ENCODE measurements at regions not wholly inside any gene's neighbourhood (a gene's known extent, or its start where the extent isn't known, plus 50 kb on each side); places are given as distances from the start of the nearest gene placed in this dataset.

DNA sequence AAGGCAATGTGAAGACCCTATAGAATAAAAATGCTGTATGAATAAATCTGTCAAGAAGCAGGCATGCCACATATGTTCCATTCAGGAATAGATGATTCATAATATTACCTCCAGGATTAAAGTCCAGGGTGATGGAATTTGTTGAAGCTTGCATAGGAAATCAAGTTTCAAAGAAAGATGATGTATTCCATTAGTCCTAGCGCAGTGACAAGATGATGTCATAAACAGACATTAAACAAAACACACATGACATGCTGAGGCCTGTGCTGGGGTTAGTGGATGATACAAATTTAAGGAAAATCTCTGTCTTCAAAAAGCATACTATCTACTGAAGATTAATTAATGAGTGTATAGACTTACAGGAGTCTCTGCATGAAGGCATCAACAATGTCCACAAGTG, 1025.2 kb downstream of the CDH11 start:
- Histone ChIP-seq H3K27me3 (no peaks in the 10 kb centered on the region), H3K27ac (no peak overlapping the region), H3K4me2 (no peak overlapping the region), H3K9me2 (replicated peaks; ENCODE audit: insufficient read depth) (no peaks in the 10 kb centered on the region), H3K9me3 (ENCODE audit: low read depth) (no peaks in the 10 kb centered on the region), H3K36me3 (replicated peaks; ENCODE audit: insufficient read depth, low read depth) (no peaks in the 10 kb centered on the region), H2AFZ (no peak overlapping the region), H4K20me1 (ENCODE audit: insufficient read depth, poor library complexity, severe bottlenecking) (no peaks in the 10 kb centered on the region), H3K4me3 (no peak overlapping the region), H3K4me1 (ENCODE audit: insufficient read depth) (no peaks in the 10 kb centered on the region), H3K79me2 (no peaks in the 10 kb centered on the region)
- TF ChIP-seq CTCF (IDR thresholded peaks at IDR 0.05; ENCODE audit: poor library complexity) (no peak), EZH2phosphoT487 (IDR thresholded peaks at IDR 0.05; ENCODE audit: low read depth, severe bottlenecking, unreplicated experiment) (no peak), EZH2 (IDR thresholded peaks at IDR 0.05; ENCODE audit: borderline replicate concordance) (no peak)
- 92% methylated on average over 1 of the region's 1 CpG for WGBS (ENCODE audit: low lambda C conversion rate, missing lambda C conversion rate)
- DNase-seq (ENCODE audit: low spot score): no peak

DNA sequence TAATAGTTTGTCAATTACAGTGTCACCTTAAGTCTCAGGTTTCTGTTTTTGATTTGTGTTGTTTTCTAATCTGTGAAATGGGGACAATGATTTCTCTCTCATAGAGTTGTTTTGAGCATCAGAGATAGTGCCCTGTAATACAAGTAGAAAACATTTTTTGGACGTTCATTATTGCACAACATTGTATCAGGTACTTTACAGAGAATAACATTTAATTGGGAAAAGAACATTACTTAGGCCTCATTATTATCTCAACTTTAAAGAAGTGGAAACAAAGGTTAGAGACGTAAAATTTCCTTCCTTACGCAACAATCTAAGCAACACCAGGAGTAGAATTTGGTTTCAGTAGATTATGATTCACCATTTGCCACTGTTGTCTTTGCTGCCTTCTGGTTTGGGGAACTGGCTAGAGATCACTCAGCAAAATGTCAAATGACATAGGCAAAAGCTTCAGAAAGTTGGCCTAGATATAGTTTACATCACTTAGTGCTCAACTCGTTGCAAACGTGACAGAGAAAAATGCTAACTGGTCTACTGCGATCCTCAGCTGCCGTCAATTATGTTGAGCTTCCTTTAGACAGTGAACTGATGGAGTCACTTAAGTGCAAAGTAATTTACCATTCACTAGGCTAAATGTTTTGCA, 1026.8 kb downstream of the CDH11 start:
- Histone ChIP-seq H3K4me3 (no peak overlapping the region), H3K36me3 (replicated peaks; ENCODE audit: insufficient read depth, low read depth) (no peaks in the 10 kb centered on the region), H2AFZ (no peak overlapping the region), H3K27ac (no peak overlapping the region), H3K9me2 (replicated peaks; ENCODE audit: insufficient read depth) (no peaks in the 10 kb centered on the region), H4K20me1 (ENCODE audit: insufficient read depth, poor library complexity, severe bottlenecking) (no peaks in the 10 kb centered on the region), H3K4me1 (ENCODE audit: insufficient read depth) (no peaks in the 10 kb centered on the region), H3K79me2 (no peaks in the 10 kb centered on the region), H3K9me3 (ENCODE audit: low read depth) (no peaks in the 10 kb centered on the region), H3K27me3 (no peaks in the 10 kb centered on the region), H3K4me2 (no peak overlapping the region)
- no peak for DNase-seq (ENCODE audit: low spot score)
- TF ChIP-seq CTCF (IDR thresholded peaks at IDR 0.05; ENCODE audit: poor library complexity): no peak
- TF ChIP-seq EZH2phosphoT487 (IDR thresholded peaks at IDR 0.05; ENCODE audit: low read depth, severe bottlenecking, unreplicated experiment): no peak
- 79% methylated on average over 7 of the region's 7 CpGs for WGBS (ENCODE audit: low lambda C conversion rate, missing lambda C conversion rate)

DNA sequence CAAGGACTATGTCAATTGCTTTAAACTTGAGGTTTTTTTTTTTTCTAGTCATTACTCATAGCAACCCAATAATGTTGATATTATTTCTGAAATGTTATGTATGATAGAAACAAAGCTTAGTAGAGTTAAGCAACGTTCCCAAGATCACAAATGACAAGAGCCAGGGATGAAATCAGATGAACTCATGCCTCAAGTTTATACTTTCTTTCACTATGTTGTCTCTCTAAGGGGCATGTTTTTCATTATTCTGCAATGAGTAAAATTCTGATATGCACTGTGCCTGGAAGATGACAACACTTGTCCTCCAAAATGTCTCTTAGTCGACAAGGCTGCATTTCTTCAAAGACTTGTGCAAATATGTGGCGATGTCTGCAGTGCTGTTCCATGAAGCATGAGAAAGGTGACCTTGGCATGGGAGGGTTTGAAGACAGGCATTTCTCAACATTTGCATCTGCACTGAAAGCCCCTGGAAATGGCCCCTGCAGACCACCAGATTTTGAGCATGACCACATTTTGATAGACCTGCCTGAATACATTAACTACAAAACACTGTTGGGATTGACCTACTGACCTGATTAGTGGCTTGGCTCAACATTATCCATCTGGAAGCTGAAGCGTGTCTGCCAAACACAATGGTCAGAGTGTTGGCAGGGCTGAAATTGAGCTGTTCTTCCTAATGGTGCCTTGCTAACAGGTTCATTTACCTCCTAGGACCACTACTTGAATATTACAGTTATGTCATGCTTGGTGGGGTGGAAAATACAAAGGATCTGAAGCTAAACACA, 1027.5 kb downstream of the CDH11 start:
- Histone ChIP-seq H3K79me2 (no peaks in the 10 kb centered on the region), H3K9me3 (ENCODE audit: low read depth) (no peaks in the 10 kb centered on the region), H3K36me3 (replicated peaks; ENCODE audit: insufficient read depth, low read depth) (no peaks in the 10 kb centered on the region), H3K27ac (no peak overlapping the region), H3K4me2 (no peak overlapping the region), H3K4me3 (no peak overlapping the region), H3K27me3 (no peaks in the 10 kb centered on the region), H4K20me1 (ENCODE audit: insufficient read depth, poor library complexity, severe bottlenecking) (no peaks in the 10 kb centered on the region), H3K4me1 (ENCODE audit: insufficient read depth) (no peaks in the 10 kb centered on the region), H2AFZ (no peak overlapping the region), H3K9me2 (replicated peaks; ENCODE audit: insufficient read depth) (no peaks in the 10 kb centered on the region)
- no peak for TF ChIP-seq EZH2phosphoT487 (IDR thresholded peaks at IDR 0.05; ENCODE audit: low read depth, severe bottlenecking, unreplicated experiment)
- no peak for TF ChIP-seq CTCF (IDR thresholded peaks at IDR 0.05; ENCODE audit: poor library complexity)
- TF ChIP-seq EZH2 (IDR thresholded peaks at IDR 0.05; ENCODE audit: borderline replicate concordance): no peak
- DNase-seq (ENCODE audit: low spot score): no peak
- 72% methylated on average over 4 of the region's 4 CpGs for WGBS (ENCODE audit: low lambda C conversion rate, missing lambda C conversion rate)
